H1 (cell line): ENCODE measurements at regions not wholly inside any gene's neighbourhood (a gene's known extent, or its start where the extent isn't known, plus 50 kb on each side); places are given as distances from the start of the nearest gene placed in this dataset.

ENCODE experiments used
- BRCA1 ChIP-seq: IDR thresholded peaks from 2 replicates; pipeline ENCODE4 v1.6.1; 2012; ENCODE audit warnings: low read depth, low read length, improper control_type of control experiment
- JUN ChIP-seq: IDR thresholded peaks from 2 replicates; pipeline ENCODE4 v1.6.1; 2011; ENCODE audit warnings: low read depth, mild to moderate bottlenecking, improper control_type of control experiment, low read length
- NRF1 ChIP-seq: IDR thresholded peaks from 2 replicates; pipeline ENCODE4 v1.6.1; 2011; ENCODE audit warnings: mild to moderate bottlenecking, low read depth, low read length, improper control_type of control experiment
- PHF8 ChIP-seq: fragments of 200-600 bp; sonication (generic); conservative IDR thresholded peaks from 2 replicates; pipeline ENCODE4 v1.7.1; 2012; ENCODE audit warnings: low read depth, mild to moderate bottlenecking, inconsistent platforms, low read length, moderate library complexity
- POLR2A ChIP-seq, 2 experiments: IDR thresholded peaks; 1 replicate in 1 of 2; 2 replicates in 1 of 2; pipeline ENCODE4 v1.6.1; 2011; ENCODE audit warnings: low read depth in 2 of 2, low read length in 2 of 2, mild to moderate bottlenecking in 2 of 2; ENCODE audit errors: control extremely low read depth in 1 of 2
- POLR2AphosphoS5 ChIP-seq: IDR thresholded peaks from 2 replicates; pipeline ENCODE4 v1.6.1; 2011; ENCODE audit warnings: low read depth, low read length
- ZNF274 ChIP-seq: IDR thresholded peaks from 2 replicates; pipeline ENCODE4 v1.7.0; 2012; ENCODE audit warnings: low read length, borderline replicate concordance; ENCODE audit errors: extremely low read depth
- TF ChIP-seq, protein P1 (sequence below): IDR thresholded peaks from 2 replicates; pipeline ENCODE4 v1.6.1; 2012; ENCODE audit warnings: low read length, inconsistent platforms

- TF ChIP-seq POLR2AphosphoS5, result no peak
- TF ChIP-seq, protein P1, sequence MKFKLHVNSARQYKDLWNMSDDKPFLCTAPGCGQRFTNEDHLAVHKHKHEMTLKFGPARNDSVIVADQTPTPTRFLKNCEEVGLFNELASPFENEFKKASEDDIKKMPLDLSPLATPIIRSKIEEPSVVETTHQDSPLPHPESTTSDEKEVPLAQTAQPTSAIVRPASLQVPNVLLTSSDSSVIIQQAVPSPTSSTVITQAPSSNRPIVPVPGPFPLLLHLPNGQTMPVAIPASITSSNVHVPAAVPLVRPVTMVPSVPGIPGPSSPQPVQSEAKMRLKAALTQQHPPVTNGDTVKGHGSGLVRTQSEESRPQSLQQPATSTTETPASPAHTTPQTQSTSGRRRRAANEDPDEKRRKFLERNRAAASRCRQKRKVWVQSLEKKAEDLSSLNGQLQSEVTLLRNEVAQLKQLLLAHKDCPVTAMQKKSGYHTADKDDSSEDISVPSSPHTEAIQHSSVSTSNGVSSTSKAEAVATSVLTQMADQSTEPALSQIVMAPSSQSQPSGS, result no peak
- no peak for TF ChIP-seq PHF8
- no peak for TF ChIP-seq JUN
- no peak for TF ChIP-seq ZNF274
- TF ChIP-seq BRCA1, result no peak
- TF ChIP-seq POLR2A (IDR thresholded peaks at IDR 0.05; ENCODE audit: control extremely low read depth in 1 of 2, low read depth in 2 of 2, low read length in 2 of 2), result no peak
- TF ChIP-seq NRF1, result no peak
These were observed 330.8 kb downstream of the PRL start for GRCh38 chr6:21965953-21966539.
